GM18499 (cell line): ENCODE measurements at regions not wholly inside any gene's neighbourhood (a gene's known extent, or its start where the extent isn't known, plus 50 kb on each side); places are given as distances from the start of the nearest gene placed in this dataset.
A peak's percentile ranks its signal among the peaks of the same experiment; 100 is the strongest.

Experiments
- ATAC-seq: cut with Tn5 transposase; IDR thresholded peaks from one replicate; pipeline ENCODE4 v1.9.1; 2021; ENCODE audit warnings: moderate number of reproducible peaks; ENCODE audit not compliant: insufficient read depth, unreplicated experiment

DNA sequence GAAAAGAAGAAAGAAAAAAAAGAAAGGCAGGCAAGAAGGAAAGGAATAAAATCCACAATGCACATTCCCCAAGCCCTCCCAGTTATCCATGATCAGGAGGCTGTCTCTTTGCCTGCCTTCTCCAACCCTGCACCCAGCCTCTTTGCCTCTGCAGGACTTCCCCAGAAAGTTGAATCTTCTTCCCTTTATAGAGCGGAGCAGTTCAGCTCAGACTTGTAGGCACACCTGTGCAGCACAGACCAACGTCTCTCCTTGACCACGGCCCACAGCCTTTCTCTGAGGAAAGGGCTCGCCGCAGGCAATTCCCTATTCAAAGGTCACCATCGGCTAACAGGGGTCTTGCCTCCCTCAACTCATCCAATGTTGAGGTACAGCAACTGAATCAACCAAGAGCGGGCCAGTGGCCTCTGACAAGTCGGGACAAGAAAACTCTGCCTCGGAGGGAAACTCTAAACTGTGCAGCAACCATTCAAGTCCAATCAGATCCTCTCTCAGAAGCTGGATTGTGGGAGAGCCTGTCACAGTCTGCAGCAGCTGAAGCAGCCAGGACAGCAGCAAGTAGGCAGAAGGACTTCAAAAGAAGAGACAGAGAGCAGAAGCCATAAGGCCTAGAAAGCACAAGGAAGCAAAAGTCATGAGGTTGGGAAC is 529.2 kb upstream of the JARID2 start:
- ATAC-seq, result no peak

GRCh38 chr6:14717307-14717706 is 528.6 kb upstream of the JARID2 start:
- ATAC-seq, result no peak

DNA sequence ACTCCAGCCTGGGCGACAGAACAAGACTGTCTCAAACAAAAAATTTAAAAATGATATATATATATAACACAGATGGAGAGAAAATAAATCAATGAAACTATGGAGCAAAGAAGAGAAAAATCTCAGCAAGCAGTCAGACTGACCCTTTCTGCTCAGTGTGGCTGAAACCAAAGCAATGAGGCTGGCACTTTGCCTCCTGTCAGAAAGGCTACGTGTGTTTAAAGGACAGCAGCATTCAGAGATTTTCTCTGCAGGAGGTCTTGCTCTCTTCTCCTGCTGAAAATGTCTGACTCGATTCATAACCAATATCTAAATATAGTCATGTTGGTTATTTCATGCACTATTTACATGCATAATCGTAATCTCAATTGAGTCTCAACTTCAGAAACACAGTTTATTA is 527.0 kb upstream of the JARID2 start:
- ATAC-seq, result no peak

- ATAC-seq, result no peak
Measured at GRCh38 chr6:14719270-14719669, 526.6 kb upstream of the JARID2 start.

DNA sequence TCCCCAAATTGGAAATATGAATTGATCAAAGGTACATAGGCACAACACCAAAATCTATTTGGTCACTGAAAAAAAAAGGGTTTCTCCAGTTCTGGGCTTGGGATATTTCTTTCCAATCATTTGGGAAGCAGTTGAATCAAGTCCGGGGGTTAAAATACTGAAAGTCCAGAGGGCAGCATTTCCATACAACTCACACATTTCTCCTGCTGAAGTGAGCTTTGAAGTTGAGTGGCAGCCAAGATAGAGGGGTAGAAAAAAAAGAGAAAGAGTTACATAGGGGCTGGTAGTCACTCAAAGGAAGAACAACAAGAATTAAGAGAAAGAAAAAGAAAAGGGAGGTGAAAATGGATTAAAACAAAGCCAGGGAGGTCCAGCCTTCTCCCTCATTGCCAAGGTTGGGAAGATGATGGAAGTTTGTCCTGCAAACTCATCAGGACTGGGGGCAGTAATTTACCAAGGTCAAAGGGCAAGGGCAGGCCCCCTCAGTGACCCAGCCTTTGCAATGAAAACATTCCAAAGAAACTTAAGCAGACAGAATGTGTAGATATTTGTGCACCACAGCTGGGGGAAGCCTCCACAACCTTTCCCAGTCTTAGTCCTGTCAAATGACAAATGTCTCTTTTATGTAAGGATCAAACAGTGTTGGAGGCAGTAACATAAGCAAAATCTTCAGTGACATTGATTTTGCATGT is 525.3 kb upstream of the JARID2 start:
- no peak for ATAC-seq

GRCh38 chr6:14721103-14721758 is 524.6 kb upstream of the JARID2 start:
- ATAC-seq, result no peak

- no peak for ATAC-seq
Measured at GRCh38 chr6:14722001-14722562, 523.8 kb upstream of the JARID2 start.

GRCh38 chr6:14722704-14723103 is 523.2 kb upstream of the JARID2 start:
- ATAC-seq, result no peak

GRCh38 chr6:14723535-14724086 is 522.3 kb upstream of the JARID2 start:
- no peak for ATAC-seq

DNA sequence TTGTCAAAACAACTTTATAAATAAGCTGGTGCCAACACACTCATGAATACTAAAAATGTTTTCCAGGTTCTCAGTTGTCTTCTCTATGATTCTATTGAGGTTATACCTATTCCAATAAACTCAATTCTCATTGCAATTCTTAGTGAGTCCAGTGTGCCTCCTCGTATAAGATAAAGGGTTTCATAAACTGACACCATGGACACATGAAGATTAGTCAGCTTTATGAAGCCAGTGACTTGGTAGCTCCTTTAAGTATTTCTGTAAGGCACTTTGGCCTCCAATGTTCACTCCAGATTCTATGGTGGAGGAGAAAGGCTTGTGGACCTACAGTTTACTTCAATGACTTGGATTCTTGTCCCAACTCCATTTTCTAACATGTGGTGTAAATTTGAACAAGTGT is 521.3 kb upstream of the JARID2 start:
- no peak for ATAC-seq

- ATAC-seq, result no peak
Measured at GRCh38 chr6:14726816-14727493, 518.9 kb upstream of the JARID2 start.

- ATAC-seq, result no peak
Measured at GRCh38 chr6:14727494-14728395, 518.1 kb upstream of the JARID2 start.

GRCh38 chr6:14728396-14729024 is 517.4 kb upstream of the JARID2 start:
- ATAC-seq, result no peak

GRCh38 chr6:14729129-14729871 is 516.6 kb upstream of the JARID2 start:
- peak; percentile 67 for ATAC-seq

- ATAC-seq, result no peak
Measured at GRCh38 chr6:14730654-14731053, 515.2 kb upstream of the JARID2 start.

- ATAC-seq, result no peak
Measured at GRCh38 chr6:14731611-14732010, 514.3 kb upstream of the JARID2 start.

DNA sequence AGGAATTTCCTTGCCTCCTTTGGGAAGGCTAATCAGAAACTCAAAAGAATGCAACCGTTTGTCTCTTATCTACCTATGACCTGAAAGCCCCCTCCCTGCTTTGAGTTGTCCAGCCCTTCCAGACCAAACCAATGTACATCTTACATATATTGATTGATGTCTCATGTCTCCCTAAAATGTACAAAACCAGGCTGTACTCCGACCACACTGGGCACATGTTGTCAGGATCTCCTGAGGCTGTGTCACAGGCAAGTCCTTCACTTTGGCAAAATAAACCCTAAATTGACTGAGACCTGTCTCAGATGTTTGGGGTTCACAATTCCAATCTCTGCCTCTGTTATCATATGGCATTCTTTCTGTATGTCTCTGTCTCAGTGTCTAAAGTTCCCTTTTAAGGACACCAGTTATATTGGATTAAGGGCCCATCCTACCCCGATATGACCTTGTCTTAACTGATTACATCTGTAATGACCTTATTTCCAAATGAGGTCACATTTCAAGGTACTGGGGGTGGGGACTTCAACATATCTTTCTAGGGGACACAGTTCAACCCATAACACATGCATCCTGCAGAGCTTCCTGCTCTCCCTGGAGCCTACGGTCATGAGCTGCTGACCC is 513.5 kb upstream of the JARID2 start:
- ATAC-seq, result no peak
